Stimulated activated CD4-positive, alpha-beta T cell treated with anti-CD3 and anti-CD28 coated beads, Interleukin-15, amount 100 ng/mL, for 24 hours (primary cell): ENCODE measurements at regions not wholly inside any gene's neighbourhood (a gene's known extent, or its start where the extent isn't known, plus 50 kb on each side); places are given as distances from the start of the nearest gene placed in this dataset.

Experiments
- DNase-seq: peaks from one replicate; pipeline ENCODE4 v3.0.0-alpha.2; 2020

GRCh38 chr17:77907497-77908461, 50.7 kb upstream of the TNRC6C start:
- DNase-seq, result no peak

DNA sequence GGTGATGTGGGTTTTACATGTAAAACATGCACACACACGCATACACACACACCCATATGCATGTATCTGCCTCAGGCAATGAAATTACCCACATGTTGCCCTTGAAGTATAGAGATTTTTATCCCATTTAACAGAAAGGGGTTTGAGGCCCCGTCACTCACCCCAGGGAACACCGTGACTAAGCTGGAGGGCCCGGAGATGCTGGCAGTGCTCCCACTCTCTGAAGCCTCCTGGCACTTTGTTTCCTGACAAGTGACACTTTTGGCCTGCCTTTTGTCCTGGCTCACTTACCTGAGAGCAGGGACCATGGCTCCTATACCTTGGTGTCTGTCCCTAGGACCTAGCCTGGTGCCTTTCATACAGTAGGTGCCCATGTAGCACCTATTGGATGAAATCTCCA, 50.0 kb upstream of the TNRC6C start:
- no peak for DNase-seq
